ENCODE measurements at regions not wholly inside any gene's neighbourhood (a gene's known extent, or its start where the extent isn't known, plus 50 kb on each side); places are given as distances from the start of the nearest gene placed in this dataset.
"Not testable (repeated sequence)": the region's sequence is repeated elsewhere in the genome, so short reads cannot be mapped to it uniquely, and the experiment has no call there.

DNA sequence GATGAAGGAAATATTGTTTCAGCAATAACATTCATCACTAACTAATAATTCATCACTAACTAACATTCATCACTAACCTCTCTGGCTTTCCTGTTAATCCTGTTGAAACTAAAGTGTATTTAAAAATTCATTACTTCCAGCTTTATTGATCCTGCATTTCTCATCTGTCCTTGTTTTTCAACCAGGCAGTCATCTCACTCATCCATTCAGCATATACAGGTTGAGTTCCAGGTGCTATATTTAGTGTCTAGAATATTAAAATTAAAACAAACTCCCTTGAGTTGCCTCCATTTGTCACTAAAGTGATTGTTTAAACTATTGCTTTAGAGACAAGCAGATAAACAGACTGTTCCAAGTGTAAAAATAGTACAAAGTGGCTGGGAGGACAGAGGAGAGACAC lies 58.1 kb downstream of the ATXN7L3B start:
- DNase-seq (ENCODE audit: low spot score) = no peak

DNA sequence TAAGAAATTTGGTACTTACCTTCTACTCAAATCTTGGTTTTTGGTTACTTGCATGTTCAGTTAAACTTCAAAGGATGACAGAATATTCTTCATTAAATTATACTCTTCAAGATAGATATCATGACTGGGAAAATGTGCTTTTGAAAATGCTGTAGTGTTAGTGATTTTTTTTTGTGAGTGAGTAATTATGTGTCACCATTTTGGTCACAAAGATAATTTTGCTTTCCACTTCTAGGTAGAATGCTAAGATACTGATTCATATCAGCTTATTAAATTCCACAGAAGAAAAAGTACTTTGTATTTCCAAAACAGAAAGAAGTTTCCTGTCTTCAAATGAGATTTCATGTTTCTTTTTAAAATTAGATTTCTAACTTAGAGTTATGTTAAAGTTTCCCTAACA lies 61.2 kb downstream of the ATXN7L3B start:
- no peak for DNase-seq (ENCODE audit: low spot score)

DNA sequence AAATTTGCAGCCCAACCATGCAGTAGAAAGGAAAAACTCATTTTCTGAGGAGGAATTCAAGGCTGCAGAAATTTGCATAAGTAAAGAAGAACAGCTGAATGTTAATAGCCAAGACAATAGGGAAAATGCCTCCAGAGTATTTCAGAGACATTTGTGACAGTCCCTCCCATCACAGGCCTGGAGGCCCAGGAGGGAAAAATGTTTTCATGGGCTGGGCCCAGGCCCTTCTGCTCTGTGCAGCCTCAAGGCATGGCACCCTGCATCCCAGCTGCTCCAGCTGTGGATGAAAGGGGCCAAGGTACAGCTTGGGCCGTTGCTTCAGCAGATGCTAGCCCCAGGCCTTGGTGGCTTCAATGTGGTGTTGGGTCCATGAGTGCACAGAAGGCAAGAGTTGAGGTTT lies 62.3 kb downstream of the ATXN7L3B start:
- DNase-seq (ENCODE audit: low spot score) = no peak

DNA sequence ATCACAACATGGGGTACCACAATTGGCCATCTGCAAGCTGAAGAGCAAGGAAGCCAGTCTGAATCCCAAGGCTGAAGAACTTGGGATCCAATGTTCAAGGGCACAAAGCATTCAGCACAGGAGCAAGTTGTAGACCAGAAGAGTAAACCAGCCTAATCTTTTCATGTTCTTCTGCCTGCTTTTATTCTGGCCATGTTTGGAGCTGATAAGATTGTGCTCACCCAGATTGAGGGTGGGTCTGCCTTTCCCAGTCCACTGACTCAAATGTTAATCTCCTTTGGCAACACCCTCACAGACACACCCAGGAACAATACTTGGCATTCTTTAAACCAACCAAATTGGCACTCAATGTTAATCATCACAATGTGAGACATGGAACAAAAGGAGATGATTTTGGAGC lies 63.2 kb downstream of the ATXN7L3B start:
- not testable (repeated sequence) for DNase-seq (ENCODE audit: low spot score)

DNA sequence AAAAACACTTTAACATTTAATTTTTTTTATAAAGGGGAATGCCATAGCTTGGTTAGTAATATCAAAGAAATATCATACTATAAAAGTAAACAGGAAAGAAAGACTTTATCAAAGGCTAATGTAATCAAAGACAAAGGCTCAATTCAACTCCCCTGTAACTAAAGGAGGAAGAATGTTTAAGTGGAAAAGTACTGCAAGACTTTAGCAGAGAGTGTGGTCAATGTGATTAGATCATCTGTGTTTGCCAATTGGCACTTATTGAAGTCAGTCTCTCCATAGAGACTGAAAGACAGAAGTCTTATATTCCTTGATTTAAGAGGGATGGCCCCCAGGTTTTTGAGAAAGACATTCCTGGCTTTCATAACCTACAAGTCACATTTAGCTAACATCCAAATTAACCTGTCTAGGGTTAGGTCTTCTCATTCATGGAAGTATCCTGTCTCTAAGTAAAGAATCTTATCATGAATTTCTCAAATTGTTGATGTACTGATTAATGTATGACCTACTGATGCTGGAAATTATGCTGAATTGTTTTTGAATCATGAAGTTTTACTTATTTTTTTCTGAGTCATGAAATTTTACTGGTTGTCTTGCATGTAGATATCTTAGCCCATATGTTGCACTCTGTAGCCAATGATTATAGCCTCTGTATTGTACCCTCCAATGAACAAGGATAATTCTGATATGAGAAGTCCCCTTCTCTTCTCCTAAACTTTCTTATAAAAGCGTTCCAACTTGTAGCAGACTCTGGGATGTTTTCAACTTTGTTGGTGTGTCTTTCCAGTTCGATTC lies 65.4 kb downstream of the ATXN7L3B start:
- DNase-seq (ENCODE audit: low spot score) = no peak

DNA sequence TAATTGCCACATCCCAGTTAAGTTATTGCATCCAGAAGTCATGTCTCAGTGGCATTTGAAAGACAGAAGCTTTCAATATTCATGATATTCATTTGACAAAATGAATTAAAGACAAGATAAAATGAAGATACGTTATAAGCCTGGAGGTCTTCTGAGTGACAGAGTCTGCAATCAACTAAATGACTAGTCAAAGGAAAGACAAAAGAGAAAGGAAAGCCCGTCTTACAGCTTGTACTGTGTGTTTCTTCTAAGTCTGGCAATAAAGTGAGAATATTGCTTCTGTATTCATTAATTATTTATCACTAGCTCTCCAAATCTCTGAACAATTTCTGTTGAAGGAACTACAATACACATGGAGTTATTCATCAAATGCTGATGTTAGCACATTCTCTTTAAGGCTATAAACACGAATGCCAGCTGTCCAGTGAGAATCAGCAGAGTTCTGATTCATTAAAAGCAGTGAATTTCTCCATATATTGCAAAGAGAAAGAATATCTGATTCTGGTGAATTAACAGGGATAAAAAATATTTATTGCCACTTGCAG lies 70.7 kb downstream of the ATXN7L3B start:
- no peak for DNase-seq (ENCODE audit: low spot score)

DNA sequence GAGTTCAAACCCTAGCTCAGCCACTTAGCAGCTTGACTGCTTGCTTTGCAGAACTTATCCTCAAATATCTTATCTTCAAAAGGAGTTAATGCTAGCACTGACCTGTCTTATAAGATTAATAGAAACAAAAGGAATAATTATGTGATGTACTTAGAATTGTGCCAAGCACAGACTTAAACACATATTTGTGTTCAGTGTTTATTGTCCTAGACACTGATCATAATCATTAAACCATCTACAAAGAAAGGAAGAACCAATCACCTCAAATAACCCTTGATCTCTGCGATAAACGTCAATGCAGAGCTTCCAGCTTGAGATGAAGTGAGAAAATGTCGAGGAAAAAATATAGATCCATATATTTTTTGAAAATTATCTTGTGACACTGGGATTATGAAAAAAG lies 73.1 kb downstream of the ATXN7L3B start:
- no peak for DNase-seq (ENCODE audit: low spot score)

DNA sequence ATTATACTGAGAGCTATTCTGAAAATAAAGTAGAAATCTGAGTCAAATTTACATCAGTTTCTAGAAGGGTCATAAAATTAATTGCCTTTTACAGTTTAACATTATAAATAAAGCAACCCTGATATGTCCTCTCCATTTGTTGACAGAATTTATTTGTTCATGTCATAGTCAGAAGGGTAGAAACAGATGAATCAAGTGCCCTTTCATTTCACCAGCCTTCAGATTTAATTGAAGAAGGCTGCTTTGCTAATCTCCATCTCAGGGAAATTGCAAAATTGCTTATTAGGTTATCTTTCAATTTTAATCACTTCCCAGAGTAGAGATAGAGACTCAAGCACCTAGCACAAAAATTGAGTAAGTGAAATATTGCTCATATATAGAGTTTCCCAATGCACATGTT lies 76.8 kb downstream of the ATXN7L3B start:
- DNase-seq (ENCODE audit: low spot score) = peak; percentile 38

DNA sequence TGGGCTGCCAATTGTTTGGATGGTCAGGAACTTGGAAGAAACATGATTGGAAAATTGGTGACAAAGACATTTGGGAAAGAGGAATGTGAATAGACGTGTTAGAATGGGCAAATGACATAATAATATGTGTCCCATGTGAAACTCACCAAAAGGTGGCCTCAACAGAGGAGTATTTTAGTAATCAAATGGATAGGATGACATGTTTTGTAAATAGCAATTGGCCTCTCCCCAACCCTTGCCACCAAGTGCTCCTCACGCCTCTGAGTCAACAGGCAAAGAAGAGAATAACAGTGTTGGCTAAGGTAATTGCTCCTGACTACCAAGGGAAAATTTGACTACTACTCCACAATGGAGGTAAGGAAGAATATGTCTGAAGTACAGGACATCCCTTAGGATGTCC lies 81.4 kb downstream of the ATXN7L3B start:
- DNase-seq (ENCODE audit: low spot score) = no peak

DNA sequence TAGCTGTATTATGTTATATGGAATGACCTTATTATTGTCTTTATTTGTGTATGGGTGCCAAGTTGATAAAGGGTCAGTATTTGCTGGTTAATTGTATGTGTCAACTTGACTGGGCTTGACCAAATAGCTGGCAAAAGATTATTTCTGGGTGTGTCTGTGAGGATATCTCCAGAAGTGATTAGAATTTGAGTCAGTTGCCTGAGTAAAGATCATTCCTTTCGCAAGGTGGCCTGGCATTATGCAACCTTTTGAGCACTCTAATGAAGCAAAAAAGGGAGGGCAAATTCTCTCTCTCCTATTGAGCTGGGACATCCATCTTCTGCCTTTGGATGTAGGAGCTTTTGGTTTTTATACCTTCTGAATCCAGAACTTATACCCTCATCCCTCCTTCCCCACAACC lies 82.2 kb downstream of the ATXN7L3B start:
- DNase-seq (ENCODE audit: low spot score) = no peak

DNA sequence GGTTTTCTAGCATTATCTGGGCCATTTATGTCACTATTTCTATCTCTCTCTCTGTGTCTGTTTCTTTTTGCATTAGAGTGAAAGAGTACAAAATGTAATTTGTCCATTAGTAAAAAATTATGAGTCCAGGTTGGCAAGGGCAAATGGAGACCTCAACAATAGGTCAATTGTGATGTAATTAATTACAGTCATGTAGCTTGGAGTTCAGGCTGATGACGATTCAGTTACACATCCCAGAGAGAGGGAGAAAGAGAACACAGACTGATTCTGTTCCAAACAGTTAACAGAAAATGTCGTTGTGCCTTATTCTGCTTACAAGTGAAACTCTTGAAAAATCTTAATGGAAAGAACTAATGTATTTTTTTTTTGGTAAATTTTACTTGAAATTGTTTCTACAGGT lies 83.3 kb downstream of the ATXN7L3B start:
- DNase-seq (ENCODE audit: low spot score) = no peak

DNA sequence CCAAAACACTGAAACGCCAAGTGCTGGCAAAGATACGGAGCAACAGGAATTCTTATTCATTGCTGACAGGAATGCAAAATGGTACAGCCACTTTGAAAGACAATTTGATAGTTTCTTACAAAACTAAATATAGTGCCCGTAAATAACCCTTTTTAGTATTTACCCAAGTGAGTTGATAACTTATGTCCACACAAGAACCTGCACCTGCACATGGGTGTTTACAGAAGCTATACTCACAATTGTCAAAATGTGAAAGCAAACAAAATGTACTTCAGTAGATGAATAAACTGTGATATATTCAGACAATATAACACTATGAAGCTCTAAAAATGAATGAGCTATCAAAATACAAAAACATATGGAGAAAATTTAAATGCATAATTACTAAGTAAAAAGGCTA lies 86.6 kb downstream of the ATXN7L3B start:
- no peak for DNase-seq (ENCODE audit: low spot score)

DNA sequence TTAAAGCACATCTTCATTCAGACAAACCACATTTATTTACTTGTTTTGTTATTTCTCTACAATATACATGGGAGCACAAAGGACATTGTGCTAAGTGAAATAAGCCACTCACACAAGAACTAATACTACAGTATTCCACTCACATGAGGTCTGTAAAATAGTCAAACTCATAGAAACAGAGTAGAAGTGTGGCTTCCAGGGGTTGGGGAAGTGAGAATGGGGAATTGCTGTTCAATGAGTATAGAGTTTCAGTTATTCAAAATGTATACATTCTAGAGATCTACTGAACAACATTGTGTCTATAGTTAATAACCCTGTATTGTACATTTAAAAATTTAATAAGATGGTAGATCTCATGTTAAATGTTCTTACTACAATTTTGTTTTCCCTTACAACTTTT lies 88.8 kb downstream of the ATXN7L3B start:
- DNase-seq (ENCODE audit: low spot score) = no peak

DNA sequence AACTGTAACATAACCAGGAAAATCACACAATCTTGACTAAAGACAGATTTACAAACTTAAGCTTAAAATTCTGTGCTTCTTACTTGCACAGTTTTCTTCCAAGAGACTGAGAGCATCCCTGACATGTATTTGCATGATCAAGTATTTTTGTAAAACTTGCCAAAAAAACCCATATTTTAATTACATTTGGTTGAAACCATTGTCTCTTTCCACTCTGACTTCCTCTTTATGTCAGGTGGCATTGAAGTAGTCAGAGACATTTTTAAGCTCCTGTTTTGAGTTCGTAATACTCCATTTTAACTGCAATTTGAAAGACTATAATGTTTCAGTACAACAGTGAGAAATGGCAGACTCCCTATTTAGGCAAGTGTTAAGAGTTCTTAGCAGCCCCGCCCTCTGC lies 103.6 kb downstream of the ATXN7L3B start:
- DNase-seq (ENCODE audit: low spot score) = no peak

DNA sequence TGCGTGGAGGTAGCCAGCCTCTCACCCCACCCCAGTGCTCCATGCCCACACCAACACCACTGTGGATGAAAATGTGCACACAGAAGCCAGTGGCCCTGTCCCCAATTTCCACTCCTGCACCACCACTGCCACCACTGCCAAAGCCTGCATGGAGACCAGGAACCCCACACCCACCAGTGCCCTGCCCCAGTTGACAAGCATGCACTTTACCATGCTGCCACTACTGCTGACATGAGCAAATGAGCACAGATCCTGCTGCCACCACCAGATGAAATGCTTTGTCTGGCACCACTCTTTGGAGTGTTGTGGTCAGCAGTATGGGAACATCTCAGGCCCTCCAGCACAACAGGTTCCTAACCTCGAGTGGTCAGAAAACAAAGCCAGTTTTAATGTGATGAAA lies 104.1 kb downstream of the ATXN7L3B start:
- DNase-seq (ENCODE audit: low spot score) = no peak

DNA sequence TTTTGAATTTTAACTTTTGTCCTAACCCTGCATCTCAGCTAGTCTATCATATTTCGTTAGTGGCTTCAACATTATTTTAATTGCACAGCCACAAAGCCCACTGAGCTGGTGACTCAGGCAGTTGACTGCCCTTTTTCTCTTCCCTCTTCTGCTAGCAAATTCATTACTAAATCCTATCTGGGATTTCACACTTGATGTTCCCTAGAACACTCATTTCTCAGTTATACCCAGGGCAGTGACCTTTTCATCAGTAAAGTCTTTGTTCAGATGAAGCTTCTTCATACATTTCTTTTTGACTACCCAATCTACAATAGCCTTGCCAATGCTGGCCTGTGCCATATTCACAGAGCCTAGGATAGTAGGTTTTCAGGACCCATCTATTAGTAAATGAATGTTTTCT lies 107.0 kb downstream of the ATXN7L3B start:
- no peak for DNase-seq (ENCODE audit: low spot score)

DNA sequence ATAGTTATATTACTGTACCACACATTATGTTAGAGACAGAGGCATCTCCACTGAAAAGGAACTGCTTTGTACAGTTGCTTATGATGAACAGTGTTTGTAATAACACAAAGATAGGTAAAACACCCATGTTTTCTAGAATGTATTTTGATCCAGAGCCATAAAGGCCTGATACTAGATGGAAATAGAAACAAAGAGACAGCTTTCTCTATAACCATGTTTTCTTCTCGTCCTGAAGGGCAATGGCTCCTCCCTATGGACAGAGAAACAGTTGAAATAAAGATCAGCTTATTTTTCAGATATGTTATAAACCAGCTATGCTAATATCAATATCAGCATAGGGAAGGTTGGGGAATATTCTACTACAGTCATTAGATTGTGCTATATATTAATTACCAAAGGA lies 109.2 kb downstream of the ATXN7L3B start:
- DNase-seq (ENCODE audit: low spot score) = peak; percentile 23

DNA sequence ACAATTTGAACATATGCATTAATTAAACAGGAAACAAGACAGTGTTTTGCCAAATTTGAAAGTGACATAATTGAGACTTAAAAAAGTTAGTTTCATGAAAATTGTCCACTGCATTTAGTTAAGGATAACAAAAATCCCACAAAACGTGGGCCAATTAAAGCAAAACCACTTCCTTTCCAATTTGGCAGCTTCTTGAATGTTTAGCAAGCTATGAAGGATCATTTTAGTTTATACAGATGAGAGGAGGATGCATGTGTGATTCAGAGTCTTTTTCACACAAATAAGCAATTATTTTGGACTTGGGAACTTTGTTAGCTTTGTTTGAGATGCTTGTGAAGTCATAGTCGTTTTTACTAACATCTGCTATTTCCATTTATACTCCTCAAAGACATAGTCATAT lies 109.6 kb downstream of the ATXN7L3B start:
- DNase-seq (ENCODE audit: low spot score) = no peak

DNA sequence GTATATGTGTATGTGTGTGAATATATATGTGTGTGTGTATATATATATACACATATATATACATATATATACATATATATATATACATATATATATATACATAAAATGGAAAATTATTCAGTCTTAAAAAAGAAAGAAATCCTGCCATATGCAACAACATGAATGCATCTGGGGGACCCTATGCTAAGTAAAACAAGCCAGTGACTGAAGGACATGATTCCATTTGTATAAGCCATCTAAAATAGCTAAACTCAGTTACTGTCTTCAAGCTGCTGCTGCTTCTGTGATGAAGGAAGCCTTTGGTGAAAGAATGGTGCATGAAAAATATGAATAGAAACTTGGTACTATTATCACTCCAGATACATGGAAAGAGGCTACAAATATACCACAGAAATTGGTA lies 118.6 kb downstream of the ATXN7L3B start:
- DNase-seq (ENCODE audit: low spot score) = no peak

DNA sequence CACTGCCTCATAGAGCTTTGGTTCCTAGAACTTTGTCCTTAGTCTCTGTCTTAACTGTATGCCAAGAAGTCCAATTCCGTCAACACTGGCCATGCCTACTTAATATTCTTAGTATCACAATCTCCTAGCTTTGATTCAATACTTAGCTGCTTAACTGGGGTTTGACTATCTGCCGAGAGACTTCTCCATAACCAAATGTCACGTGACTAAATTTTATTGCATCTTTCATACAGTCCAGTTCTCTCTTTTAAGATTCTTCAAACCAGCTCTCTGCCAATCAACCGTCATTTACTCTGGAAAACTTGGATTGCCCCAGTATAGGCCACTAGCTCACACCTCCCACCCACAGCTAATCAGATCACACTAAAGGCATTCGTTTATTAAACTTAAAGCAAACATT lies 122.8 kb downstream of the ATXN7L3B start:
- no peak for DNase-seq (ENCODE audit: low spot score)

DNA sequence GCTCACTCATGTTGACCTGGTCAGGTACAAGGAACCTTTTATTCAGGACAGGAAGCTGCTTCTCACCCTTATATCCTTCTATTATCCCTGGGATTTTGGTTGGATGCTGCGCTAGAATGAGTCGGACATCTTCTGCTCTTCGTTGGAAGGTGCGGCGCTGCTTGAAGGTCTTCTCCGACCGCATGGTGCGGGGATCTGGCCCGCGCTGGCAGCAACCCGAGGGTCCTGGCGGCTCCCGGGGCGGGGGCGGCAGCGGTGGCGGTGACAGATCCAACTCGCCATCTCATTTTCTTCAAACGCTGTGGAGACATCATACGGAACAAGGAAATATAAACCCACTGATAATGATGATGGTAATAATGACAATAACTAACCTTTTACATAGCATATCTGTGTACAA lies 126.3 kb downstream of the ATXN7L3B start:
- no peak for DNase-seq (ENCODE audit: low spot score)

DNA sequence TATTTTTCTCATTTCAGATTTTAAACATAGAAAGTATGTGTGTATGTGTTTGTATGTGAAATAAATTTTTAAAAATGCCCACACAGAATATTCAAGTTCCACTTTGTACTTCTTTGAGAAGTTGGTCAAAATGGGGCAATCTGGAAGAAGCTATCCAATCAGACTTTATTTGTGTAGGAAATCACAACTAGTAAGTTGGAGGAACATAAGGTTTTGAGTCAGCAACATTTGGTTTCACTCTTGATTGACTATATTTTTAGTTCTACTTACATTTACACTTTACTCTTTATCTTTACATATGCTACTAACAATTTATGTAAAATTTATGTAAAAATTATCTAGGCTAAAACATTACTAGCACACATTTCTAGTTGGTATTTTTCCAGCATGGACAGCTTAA lies 128.1 kb downstream of the ATXN7L3B start:
- DNase-seq (ENCODE audit: low spot score) = no peak

DNA sequence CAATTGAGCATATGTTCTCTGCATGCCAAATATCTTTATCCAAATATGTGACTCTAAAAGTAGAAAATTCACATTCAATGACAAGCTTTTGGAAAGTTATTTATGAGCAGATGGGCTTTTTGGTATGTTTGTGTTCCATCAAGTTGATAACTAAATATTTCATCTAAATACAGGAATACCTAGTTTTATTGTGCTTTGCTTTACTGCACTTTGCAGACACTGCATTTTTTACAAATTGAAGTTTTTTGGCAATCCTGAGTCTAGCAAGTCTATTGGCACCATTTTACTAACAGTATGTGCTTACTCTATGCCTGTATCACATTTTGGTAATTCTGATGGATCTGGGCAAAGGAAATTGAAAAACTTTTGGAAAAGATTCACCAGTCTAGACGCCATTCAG lies 133.8 kb downstream of the ATXN7L3B start:
- DNase-seq (ENCODE audit: low spot score) = no peak

DNA sequence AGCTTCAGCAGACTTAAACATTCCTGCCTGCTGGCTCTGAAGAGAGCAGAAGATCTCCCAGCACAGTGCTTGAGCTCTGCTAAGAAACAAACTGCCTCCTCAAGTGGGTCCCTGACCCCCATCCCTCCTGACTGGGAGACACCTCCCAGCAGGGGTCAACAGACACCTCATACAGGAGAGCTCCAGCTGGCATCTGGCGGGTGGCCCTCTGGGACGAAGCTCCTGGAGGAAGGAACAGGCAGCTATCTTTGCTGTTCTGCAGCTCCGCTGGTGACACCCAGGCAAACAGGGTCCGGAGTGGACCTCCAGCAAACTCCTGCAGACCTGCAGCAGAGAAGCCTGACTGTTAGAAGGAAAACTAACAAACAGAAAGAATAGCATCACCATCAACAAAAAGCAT lies 139.3 kb downstream of the ATXN7L3B start:
- not testable (repeated sequence) for DNase-seq (ENCODE audit: low spot score)

Measured in SK-N-DZ (cell line).